NCI-H1417 (cell line): ENCODE measurements at regions not wholly inside any gene's neighbourhood (a gene's known extent, or its start where the extent isn't known, plus 50 kb on each side); places are given as distances from the start of the nearest gene placed in this dataset.

ENCODE experiments used
- DNase-seq, 3 experiments: peaks; one replicate each; lab custom pipeline; 2025; lab: John Stamatoyannopoulos, UW

DNA sequence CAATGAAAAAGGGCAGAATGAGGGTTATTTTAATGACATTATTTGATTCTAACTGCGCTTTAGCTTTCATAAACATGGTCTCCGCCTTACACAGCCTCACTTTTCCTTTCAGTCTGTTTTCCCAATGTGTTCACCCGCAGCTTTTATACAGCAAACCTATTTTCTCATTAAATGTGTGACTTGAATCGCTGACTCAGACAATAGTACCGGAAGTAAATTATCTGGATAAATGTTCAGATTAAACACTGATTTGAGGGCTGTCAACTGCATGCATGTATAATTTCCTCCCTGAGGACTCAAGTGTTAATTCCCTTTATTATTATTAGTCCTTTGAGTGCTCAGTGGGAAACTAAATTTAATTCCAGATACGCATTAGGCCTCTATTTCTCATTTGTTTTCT lies 117.3 kb downstream of the FAM133A start:
- peak in 2 of 3 experiments; percentile 4 to 84 for DNase-seq
